ENCODE measurements at regions not wholly inside any gene's neighbourhood (a gene's known extent, or its start where the extent isn't known, plus 50 kb on each side); places are given as distances from the start of the nearest gene placed in this dataset.

GRCh38 chr20:2240835-2241234, 55.0 kb upstream of the TGM3 start:
- no peak for TF ChIP-seq CTCF (IDR thresholded peaks at IDR 0.05 in 8 of 11, conservative IDR thresholded peaks at IDR 0.05 in 3 of 11)
- no peak for TF ChIP-seq POLR2AphosphoS5 (IDR thresholded peaks at IDR 0.05)
- TF ChIP-seq POLR2A (IDR thresholded peaks at IDR 0.05), result no peak

Measured in spleen (tissue), 7 donors.